ENCODE measurements at regions not wholly inside any gene's neighbourhood (a gene's known extent, or its start where the extent isn't known, plus 50 kb on each side); places are given as distances from the start of the nearest gene placed in this dataset.
"Not testable (repeated sequence)": the region's sequence is repeated elsewhere in the genome, so short reads cannot be mapped to it uniquely, and the experiment has no call there.

DNA sequence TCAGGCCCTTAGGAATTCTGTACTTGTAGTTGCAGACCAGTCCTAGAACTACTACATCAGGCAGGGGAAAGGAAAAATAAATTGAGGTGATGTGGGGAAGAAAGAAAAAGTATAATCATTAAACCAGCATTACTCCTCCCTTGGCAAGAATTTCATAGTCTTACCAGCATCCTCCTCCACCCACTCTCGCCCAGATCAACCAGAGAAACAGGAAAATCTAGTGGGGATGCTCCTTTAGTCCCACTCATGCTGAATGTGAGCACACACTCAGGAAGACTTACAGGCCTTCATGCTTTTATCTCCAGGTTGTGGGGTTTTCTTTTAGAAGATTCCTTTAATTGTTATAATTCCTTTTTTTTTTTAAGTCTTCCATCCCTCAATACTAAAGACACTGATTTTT is 129.3 kb upstream of the CCDC150 start:
- H3K27me3 Mint-ChIP-seq (ENCODE audit: low read depth in 3 of 3): peaks cover 2 to 3% (median 2%) of the 10 kb centered on the region in 3 donors
- DNase-seq: no peak
- H3K27ac Mint-ChIP-seq: no peak overlapping the region
- no peaks in the 10 kb centered on the region for H3K36me3 Mint-ChIP-seq
- H3K4me3 Mint-ChIP-seq: no peak overlapping the region
- no peaks in the 10 kb centered on the region for H3K4me1 Mint-ChIP-seq
- H3K9me3 Mint-ChIP-seq: no peaks in the 10 kb centered on the region

GRCh38 chr2:196511258-196512168 is 128.0 kb upstream of the CCDC150 start:
- Mint-ChIP-seq H3K36me3 (no peaks in the 10 kb centered on the region), H3K4me1 (no peaks in the 10 kb centered on the region), H3K27ac (no peak overlapping the region), H3K27me3 (ENCODE audit: low read depth in 3 of 3) (peaks cover 0 to 3% (median 2%) of the 10 kb centered on the region in 3 donors), H3K4me3 (no peak overlapping the region), H3K9me3 (no peaks in the 10 kb centered on the region)
- no peak for DNase-seq

GRCh38 chr2:196513796-196514526 is 125.6 kb upstream of the CCDC150 start:
- Mint-ChIP-seq H3K27ac (no peak overlapping the region), H3K9me3 (no peaks in the 10 kb centered on the region), H3K27me3 (ENCODE audit: low read depth in 3 of 3) (peaks cover 0 to 2% (median 2%) of the 10 kb centered on the region in 3 donors), H3K4me3 (no peak overlapping the region), H3K4me1 (no peaks in the 10 kb centered on the region), H3K36me3 (no peaks in the 10 kb centered on the region)
- DNase-seq: no peak

DNA sequence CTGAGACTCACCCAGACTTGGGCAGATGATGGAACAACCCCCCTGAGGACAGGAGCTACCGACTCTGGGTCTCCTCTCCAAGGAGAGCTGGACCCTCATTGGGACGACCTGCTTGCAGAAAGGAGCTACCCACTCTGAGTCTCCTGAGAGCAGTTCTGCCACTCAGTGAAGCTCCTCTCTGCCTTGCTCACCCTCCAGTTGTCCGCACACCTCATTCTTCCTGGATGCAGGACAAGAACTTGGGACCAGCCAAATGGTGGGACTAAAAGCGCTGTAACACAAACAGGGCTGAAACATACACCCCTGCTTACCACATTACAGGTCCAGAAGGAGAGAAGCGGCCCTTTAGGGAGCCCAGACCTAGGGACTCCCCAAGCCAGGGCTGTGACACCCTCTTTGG is 124.9 kb upstream of the CCDC150 start:
- no peak for DNase-seq
- H3K27me3 Mint-ChIP-seq (ENCODE audit: low read depth in 3 of 3): peaks cover 0 to 2% (median 2%) of the 10 kb centered on the region in 3 donors
- H3K4me3 Mint-ChIP-seq: no peak overlapping the region
- no peaks in the 10 kb centered on the region for H3K9me3 Mint-ChIP-seq
- H3K27ac Mint-ChIP-seq: no peak overlapping the region
- no peaks in the 10 kb centered on the region for H3K36me3 Mint-ChIP-seq
- no peaks in the 10 kb centered on the region for H3K4me1 Mint-ChIP-seq

- Mint-ChIP-seq H3K4me1 (no peaks in the 10 kb centered on the region), H3K36me3 (no peaks in the 10 kb centered on the region), H3K27ac (no peak overlapping the region)
Observed at GRCh38 chr2:196515051-196515450, 124.5 kb upstream of the CCDC150 start.

GRCh38 chr2:196515608-196516007 is 123.9 kb upstream of the CCDC150 start:
- DNase-seq: no peak
- Mint-ChIP-seq H3K9me3 (peaks cover 0 to under 1% (median 0%) of the 10 kb centered on the region in 6 donors), H3K27me3 (ENCODE audit: low read depth in 3 of 3) (peaks cover 0 to 2% (median 2%) of the 10 kb centered on the region in 3 donors), H3K4me3 (no peak overlapping the region), H3K36me3 (no peaks in the 10 kb centered on the region), H3K4me1 (no peaks in the 10 kb centered on the region), H3K27ac (no peak overlapping the region)

More at GRCh38 chr2:196515051-196515450, 124.5 kb upstream of the CCDC150 start:
- no peak for DNase-seq
- Mint-ChIP-seq H3K4me3 (no peak overlapping the region), H3K27me3 (ENCODE audit: low read depth in 3 of 3) (peaks cover 0 to 2% (median 2%) of the 10 kb centered on the region in 3 donors), H3K9me3 (no peaks in the 10 kb centered on the region)

DNA sequence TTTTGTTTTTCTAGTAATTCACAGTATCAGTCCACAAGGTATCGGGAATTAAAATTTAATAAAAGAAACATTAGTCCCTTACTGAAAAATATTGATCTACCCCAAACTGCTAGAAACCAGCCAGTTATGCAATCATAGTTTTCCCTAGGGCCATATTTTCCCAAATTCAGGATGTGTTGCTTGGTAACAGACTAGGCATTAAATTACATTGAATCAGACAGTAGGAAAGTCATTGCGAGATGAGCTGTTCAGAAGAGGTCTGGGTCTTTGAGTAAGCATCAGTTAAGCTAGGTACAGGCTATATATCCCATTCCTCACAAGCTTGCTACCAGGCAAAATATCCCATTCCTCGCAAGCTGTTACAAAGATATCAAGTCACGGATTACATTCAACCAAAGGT is 123.0 kb upstream of the CCDC150 start:
- Mint-ChIP-seq H3K4me3 (no peak overlapping the region), H3K36me3 (no peaks in the 10 kb centered on the region)

GRCh38 chr2:196520605-196521004 is 118.9 kb upstream of the CCDC150 start:
- no peak for DNase-seq
- Mint-ChIP-seq H3K27me3 (ENCODE audit: low read depth in 3 of 3) (peaks cover 0 to 2% (median 0%) of the 10 kb centered on the region in 3 donors), H3K27ac (no peak overlapping the region), H3K36me3 (no peaks in the 10 kb centered on the region), H3K4me1 (no peaks in the 10 kb centered on the region), H3K4me3 (no peak overlapping the region), H3K9me3 (peaks cover 0 to 2% (median 0%) of the 10 kb centered on the region in 6 donors)

More for the DNA sequence above, 123.0 kb upstream of the CCDC150 start:
- Mint-ChIP-seq H3K9me3 (peaks cover 0 to 2% (median 0%) of the 10 kb centered on the region in 6 donors), H3K4me1 (no peaks in the 10 kb centered on the region), H3K27me3 (ENCODE audit: low read depth in 3 of 3) (peaks cover 0 to 2% (median 2%) of the 10 kb centered on the region in 3 donors), H3K27ac (no peak overlapping the region)
- no peak for DNase-seq

DNA sequence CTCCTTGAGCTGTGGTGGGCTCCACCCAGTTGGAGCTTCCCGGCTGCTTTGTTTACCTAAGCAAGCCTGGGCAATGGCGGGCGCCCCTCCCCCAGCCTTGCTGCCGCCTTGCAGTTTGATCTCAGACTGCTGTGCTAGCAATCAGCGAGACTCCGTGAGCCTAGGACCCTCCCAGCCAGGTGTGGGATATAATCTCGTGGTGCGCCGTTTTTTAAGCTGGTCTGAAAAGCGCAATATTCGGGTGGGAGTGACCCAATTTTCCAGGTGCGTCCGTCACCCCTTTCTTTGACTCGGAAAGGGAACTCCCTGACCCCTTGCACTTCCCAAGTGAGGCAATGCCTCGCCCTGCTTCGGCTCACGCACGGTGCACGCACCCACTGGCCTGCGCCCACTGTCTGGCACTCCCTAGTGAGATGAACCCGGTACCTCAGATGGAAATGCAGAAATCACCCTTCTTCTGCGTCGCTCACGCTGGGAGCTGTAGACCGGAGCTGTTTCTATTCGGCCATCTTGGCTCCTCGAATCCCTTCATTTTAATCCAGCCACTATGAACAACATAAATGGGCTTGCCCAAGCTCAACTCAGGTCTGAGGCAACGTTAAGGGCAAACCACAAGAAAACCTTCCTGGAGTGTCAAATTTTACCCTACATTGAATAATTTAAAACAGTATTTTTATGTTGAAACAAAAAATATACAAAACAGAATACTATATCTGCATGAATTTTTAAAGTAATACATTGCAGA is 112.4 kb upstream of the CCDC150 start:
- H3K4me3 Mint-ChIP-seq; H3K36me3 Mint-ChIP-seq; H3K9me3 Mint-ChIP-seq; DNase-seq; H3K27ac Mint-ChIP-seq; H3K4me1 Mint-ChIP-seq; H3K27me3 Mint-ChIP-seq (ENCODE audit: low read depth in 3 of 3): not testable (repeated sequence)

DNA sequence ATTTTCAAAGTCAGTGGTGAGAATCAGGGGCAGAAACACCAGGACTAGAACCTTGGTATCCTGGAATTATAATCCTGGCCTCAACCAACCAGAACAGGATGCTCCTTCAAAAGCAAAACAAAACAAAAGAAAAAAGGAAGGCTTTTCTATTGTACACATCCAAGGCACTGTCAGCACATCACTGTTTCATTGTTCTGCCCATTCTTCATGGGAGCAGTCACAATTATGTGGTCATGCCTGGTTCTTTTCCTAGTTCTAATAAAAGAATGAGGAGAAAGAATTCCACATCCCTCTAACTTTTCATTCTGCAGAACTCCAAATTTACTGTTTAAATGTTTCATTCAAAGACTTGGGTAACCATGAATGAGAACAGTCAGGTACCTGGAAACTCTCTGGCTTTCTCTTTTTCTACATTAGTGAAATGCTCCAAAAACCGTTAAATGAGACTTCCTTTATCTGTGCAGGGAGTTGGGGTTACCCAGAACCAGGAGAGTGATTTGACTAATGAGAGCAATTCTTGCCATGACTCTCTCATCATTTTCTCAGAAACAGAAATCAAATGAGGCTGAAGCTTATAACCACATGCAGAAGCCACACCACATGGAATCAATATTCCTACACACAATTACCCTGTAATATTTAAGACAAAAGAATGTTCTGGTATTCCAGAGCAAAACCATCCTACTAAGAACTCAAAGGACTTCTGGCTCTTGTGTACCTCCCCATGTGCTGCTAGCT is 110.9 kb upstream of the CCDC150 start:
- Mint-ChIP-seq H3K36me3 (no peaks in the 10 kb centered on the region), H3K27ac (no peak overlapping the region), H3K4me3 (no peak overlapping the region), H3K9me3 (peaks cover 0 to 9% (median 1%) of the 10 kb centered on the region in 6 donors), H3K4me1 (no peaks in the 10 kb centered on the region), H3K27me3 (ENCODE audit: low read depth in 3 of 3) (peaks cover 0 to 2% (median 1%) of the 10 kb centered on the region in 3 donors)
- no peak for DNase-seq

- Mint-ChIP-seq H3K27ac (no peak overlapping the region), H3K27me3 (ENCODE audit: low read depth in 3 of 3) (peaks cover 1 to 8% (median 3%) of the 10 kb centered on the region in 3 donors), H3K36me3 (no peaks in the 10 kb centered on the region), H3K4me1 (no peaks in the 10 kb centered on the region), H3K4me3 (no peak overlapping the region), H3K9me3 (peaks cover 0 to 9% (median 1%) of the 10 kb centered on the region in 6 donors)
- DNase-seq: no peak
Observed at GRCh38 chr2:196530910-196531309, 108.6 kb upstream of the CCDC150 start.

DNA sequence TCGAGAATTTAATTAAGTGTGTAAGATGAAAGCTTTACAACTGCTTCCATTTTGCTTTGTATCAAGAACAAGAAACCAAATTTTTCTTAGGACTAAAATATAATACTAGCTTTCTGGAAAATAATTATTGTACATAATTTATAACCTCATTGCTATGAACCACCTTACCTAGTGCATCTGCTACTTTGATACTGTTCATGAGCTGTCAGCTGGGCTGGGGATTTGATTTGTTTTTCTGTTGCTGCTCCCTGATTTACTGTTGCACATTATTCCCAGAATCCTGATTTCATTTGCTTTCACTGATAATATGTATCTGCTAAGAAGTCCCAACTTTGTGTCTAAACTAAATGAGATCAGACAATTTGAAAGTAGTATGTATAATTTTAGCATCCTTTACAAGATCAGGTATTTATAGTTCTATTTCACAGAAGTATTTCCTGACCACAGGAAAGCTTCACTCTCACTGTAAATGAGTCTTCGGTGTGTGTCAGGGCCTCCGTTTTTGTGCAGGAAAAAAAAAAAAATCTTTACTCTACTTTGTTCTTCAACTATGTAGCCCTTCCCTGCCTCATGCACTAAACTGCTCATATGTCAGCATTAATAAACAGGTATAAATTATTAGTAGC is 105.6 kb upstream of the CCDC150 start:
- no peak for DNase-seq
- H3K36me3 Mint-ChIP-seq: no peaks in the 10 kb centered on the region
- peaks cover 1 to 10% (median 3%) of the 10 kb centered on the region in 3 donors for H3K27me3 Mint-ChIP-seq (ENCODE audit: low read depth in 3 of 3)
- no peak overlapping the region for H3K27ac Mint-ChIP-seq
- peaks cover 0 to 9% (median 0%) of the 10 kb centered on the region in 6 donors for H3K9me3 Mint-ChIP-seq
- no peak overlapping the region for H3K4me3 Mint-ChIP-seq
- H3K4me1 Mint-ChIP-seq: no peaks in the 10 kb centered on the region

DNA sequence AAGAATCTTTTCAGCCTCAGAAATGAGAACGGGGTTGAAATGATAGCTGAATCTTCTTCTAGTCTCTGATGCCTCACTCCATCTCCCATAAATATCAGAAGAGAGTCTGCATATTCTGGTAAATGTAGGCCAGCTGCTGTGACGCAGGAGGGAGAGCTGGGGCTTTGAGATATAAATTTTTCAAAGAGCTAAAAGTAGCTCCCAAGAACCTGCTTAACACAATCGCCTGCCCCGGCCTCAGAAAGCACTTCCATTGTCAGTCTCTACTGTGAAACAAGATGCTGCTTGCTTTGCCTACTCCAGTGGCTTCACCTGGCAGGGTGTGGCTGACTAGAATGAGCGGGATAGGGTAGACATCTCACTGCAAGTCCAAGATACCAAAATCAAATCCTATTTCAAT is 105.0 kb upstream of the CCDC150 start:
- no peak overlapping the region for H3K27ac Mint-ChIP-seq
- H3K36me3 Mint-ChIP-seq: no peaks in the 10 kb centered on the region
- H3K9me3 Mint-ChIP-seq: peaks cover 0 to 9% (median 0%) of the 10 kb centered on the region in 6 donors

More for the DNA sequence above, 105.0 kb upstream of the CCDC150 start:
- no peaks in the 10 kb centered on the region for H3K4me1 Mint-ChIP-seq
- H3K4me3 Mint-ChIP-seq: no peak overlapping the region
- H3K27me3 Mint-ChIP-seq (ENCODE audit: low read depth in 3 of 3): peaks cover 1 to 10% (median 3%) of the 10 kb centered on the region in 3 donors
- no peak for DNase-seq

Data from immature natural killer cell (primary cell).